H9 (cell line): ENCODE measurements at regions not wholly inside any gene's neighbourhood (a gene's known extent, or its start where the extent isn't known, plus 50 kb on each side); places are given as distances from the start of the nearest gene placed in this dataset.

Experiments used
- DNase-seq: peaks from one replicate; pipeline ENCODE4 v3.0.0-alpha.2; 2017
- H2AFZ ChIP-seq: one replicate; pipeline ENCODE4 v1.6.1; 2013; ENCODE audit warnings: mild to moderate bottlenecking, low read length, control low read depth, moderate library complexity
- H2AK5ac ChIP-seq: 2 replicates; pipeline ENCODE4 v1.6.1; 2013; ENCODE audit warnings: low read length, control low read depth, mixed read lengths; ENCODE audit not compliant: insufficient read length
- H2BK120ac ChIP-seq: one replicate; pipeline ENCODE4 v1.6.1; 2013; ENCODE audit warnings: low read depth, mild to moderate bottlenecking, low read length, control low read depth, inconsistent platforms; ENCODE audit not compliant: poor library complexity, severe bottlenecking
- H2BK12ac ChIP-seq: 2 replicates; pipeline ENCODE4 v1.6.1; 2013; ENCODE audit warnings: low read length, control low read depth, mixed read lengths, low read depth; ENCODE audit not compliant: insufficient read length
- H2BK15ac ChIP-seq: 2 replicates; pipeline ENCODE4 v1.6.1; 2013; ENCODE audit warnings: low read depth, low read length, control low read depth
- H2BK20ac ChIP-seq: one replicate; pipeline ENCODE4 v1.6.1; 2013; ENCODE audit warnings: low read depth, mild to moderate bottlenecking, low read length, control low read depth, inconsistent platforms; ENCODE audit not compliant: poor library complexity, severe bottlenecking
- H2BK5ac ChIP-seq: 2 replicates; pipeline ENCODE4 v1.6.1; 2013; ENCODE audit warnings: low read length, control low read depth, mixed read lengths; ENCODE audit not compliant: insufficient read length
- H3K14ac ChIP-seq: 2 replicates; pipeline ENCODE4 v1.6.1; 2013; ENCODE audit warnings: low read length, control low read depth; ENCODE audit not compliant: insufficient read depth
- H3K18ac ChIP-seq: 2 replicates; pipeline ENCODE4 v1.6.1; 2013; ENCODE audit warnings: low read depth, mild to moderate bottlenecking, mixed read lengths, low read length, control low read depth; ENCODE audit not compliant: insufficient read length
- H3K23ac ChIP-seq: 2 replicates; pipeline ENCODE4 v1.6.1; 2013; ENCODE audit warnings: low read length, control low read depth, mixed read lengths, low read depth; ENCODE audit not compliant: insufficient read length
- H3K23me2 ChIP-seq: 2 replicates; pipeline ENCODE4 v1.6.1; 2013; ENCODE audit warnings: low read depth, mild to moderate bottlenecking, mixed read lengths, low read length, control low read depth; ENCODE audit not compliant: insufficient read length, poor library complexity, severe bottlenecking
- H3K27ac ChIP-seq: 2 replicates; pipeline ENCODE4 v1.5.1; 2013; ENCODE audit warnings: low read length, control low read depth, mixed read lengths, low read depth; ENCODE audit not compliant: insufficient read length
- H3K27me3 ChIP-seq: 2 replicates; pipeline ENCODE4 v1.6.1; 2013; ENCODE audit warnings: low read length, control low read depth, inconsistent platforms; ENCODE audit not compliant: insufficient read depth
- H3K4ac ChIP-seq: 2 replicates; pipeline ENCODE4 v1.6.1; 2013; ENCODE audit warnings: low read depth, mild to moderate bottlenecking, control low read depth, inconsistent platforms, low read length, moderate library complexity
- H3K4me1 ChIP-seq: 2 replicates; pipeline ENCODE4 v1.6.1; 2013; ENCODE audit warnings: low read length, control low read depth, inconsistent platforms; ENCODE audit not compliant: insufficient read depth
- H3K4me2 ChIP-seq: 2 replicates; pipeline ENCODE4 v1.6.1; 2013; ENCODE audit warnings: low read length, control low read depth, mixed read lengths; ENCODE audit not compliant: insufficient read length, insufficient read depth
- H3K56ac ChIP-seq: 2 replicates; pipeline ENCODE4 v1.6.1; 2013; ENCODE audit warnings: low read depth, mild to moderate bottlenecking, mixed read lengths, low read length, control low read depth; ENCODE audit not compliant: insufficient read length
- H3K79me1 ChIP-seq: 2 replicates; pipeline ENCODE4 v1.6.1; 2013; ENCODE audit warnings: low read depth, mild to moderate bottlenecking, moderate library complexity, low read length, control low read depth, inconsistent platforms; ENCODE audit not compliant: insufficient read depth, poor library complexity, severe bottlenecking
- H3K79me2 ChIP-seq: 2 replicates; pipeline ENCODE4 v1.6.1; 2013; ENCODE audit warnings: low read length, control low read depth, inconsistent platforms; ENCODE audit not compliant: insufficient read depth
- H3K9ac ChIP-seq: 2 replicates; pipeline ENCODE4 v1.6.1; 2013; ENCODE audit warnings: low read length, control low read depth, mixed read lengths; ENCODE audit not compliant: insufficient read length; ENCODE audit errors: extremely low read depth
- H3K9me3 ChIP-seq: one replicate; pipeline ENCODE4 v1.6.1; 2013; ENCODE audit warnings: low read depth, low read length, inconsistent platforms; ENCODE audit not compliant: control insufficient read depth
- H3T11ph ChIP-seq: one replicate; pipeline ENCODE4 v1.6.1; 2013; ENCODE audit warnings: mild to moderate bottlenecking, low read length, control low read depth, inconsistent platforms
- H4K20me1 ChIP-seq: one replicate; pipeline ENCODE4 v1.6.1; 2013; ENCODE audit not compliant: control insufficient read depth, insufficient read length, insufficient read depth
- H4K5ac ChIP-seq: 2 replicates; pipeline ENCODE4 v1.6.1; 2013; ENCODE audit warnings: low read depth, mild to moderate bottlenecking, mixed read lengths, low read length, control low read depth; ENCODE audit not compliant: insufficient read length
- H4K8ac ChIP-seq: replicated peaks from 2 replicates; pipeline ENCODE4 v1.6.1; 2013; ENCODE audit warnings: low read length, control low read depth, mixed read lengths, low read depth; ENCODE audit not compliant: insufficient read length
- H4K91ac ChIP-seq: 2 replicates; pipeline ENCODE4 v1.6.1; 2013; ENCODE audit warnings: low read depth, mild to moderate bottlenecking, moderate library complexity, mixed read lengths, low read length, control low read depth; ENCODE audit not compliant: insufficient read length
- H3K27ac Mint-ChIP-seq, 3 experiments: 2 replicates in 2 of 3; 3 replicates in 1 of 3; pipeline ENCODE4 v1.8.0; 2020 to 2021; ENCODE audit warnings: mixed read lengths in 3 of 3, mild to moderate bottlenecking in 1 of 3, moderate library complexity in 1 of 3
- H3K27me3 Mint-ChIP-seq: 2 replicates; pipeline ENCODE4 v1.8.0; 2021; ENCODE audit warnings: low read depth, mild to moderate bottlenecking, moderate library complexity, mixed read lengths
- H3K36me3 Mint-ChIP-seq, 3 experiments: 2 replicates in 2 of 3; 3 replicates in 1 of 3; pipeline ENCODE4 v1.8.0; 2020 to 2021; ENCODE audit warnings: low read depth in 3 of 3, mixed read lengths in 3 of 3; ENCODE audit not compliant: insufficient read depth in 1 of 3
- H3K4me1 Mint-ChIP-seq, 2 experiments: 2 replicates each; pipeline ENCODE4 v1.8.0; 2020; ENCODE audit warnings: mixed read lengths in 2 of 2
- H3K4me3 Mint-ChIP-seq, 2 experiments: 2 replicates in 1 of 2; 3 replicates in 1 of 2; pipeline ENCODE4 v1.8.0; 2020 to 2021; ENCODE audit warnings: mild to moderate bottlenecking in 2 of 2, mixed read lengths in 2 of 2, moderate library complexity in 1 of 2
- H3K9me3 Mint-ChIP-seq, 2 experiments: 2 replicates in 1 of 2; 3 replicates in 1 of 2; pipeline ENCODE4 v1.8.0; 2020; ENCODE audit warnings: mild to moderate bottlenecking in 2 of 2, mixed read lengths in 2 of 2, moderate library complexity in 1 of 2
- TF ChIP-seq, protein P1 (sequence below): fragments of 200-600 bp; sonication (generic); conservative IDR thresholded peaks from 3 replicates; pipeline ENCODE4 v1.8.0; 2021; ENCODE audit warnings: antibody characterized with exemption, mild to moderate bottlenecking

DNA sequence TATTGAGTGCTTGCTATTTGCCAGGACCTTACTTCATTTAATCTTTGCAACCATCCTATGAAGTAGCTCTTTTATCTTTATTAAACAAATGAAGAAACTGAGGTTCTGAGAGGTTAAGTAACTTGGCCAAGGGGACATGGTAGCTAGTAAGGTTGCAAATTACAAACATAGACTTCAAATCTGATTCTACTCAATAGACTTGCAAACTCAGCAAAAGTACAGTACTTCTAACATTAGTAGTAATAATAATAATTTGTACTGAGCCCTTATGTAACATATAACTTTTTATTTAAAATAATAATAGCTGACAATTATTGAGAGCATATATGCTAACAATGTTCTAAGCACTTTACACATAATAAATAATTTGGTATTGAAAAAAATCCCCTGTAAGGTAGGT lies 255.7 kb upstream of the ATP5MC3 start:
- H3K27ac ChIP-seq, result no peak overlapping the region
- no peak overlapping the region for H2BK120ac ChIP-seq
- H3K27me3 ChIP-seq, result no peaks in the 10 kb centered on the region; the same call in 1 of the 2 replicates
- H4K91ac ChIP-seq, result no peak overlapping the region
- H3K23ac ChIP-seq, result no peak overlapping the region
- Mint-ChIP-seq H3K27ac (no peak overlapping the region), H3K27me3 (peaks cover 2% of the 10 kb centered on the region), H3K36me3 (no peaks in the 10 kb centered on the region), H3K9me3 (no peaks in the 10 kb centered on the region), H3K4me3 (no peak overlapping the region), H3K4me1 (peaks cover 10 to 18% of the 10 kb centered on the region in 2 experiments)
- H4K8ac ChIP-seq, result no peak overlapping the region
- no peak for DNase-seq
- H3K23me2 ChIP-seq, result no peaks in the 10 kb centered on the region
- no peak overlapping the region for H3K9ac ChIP-seq
- no peaks in the 10 kb centered on the region; the same call in 1 of the 2 replicates for H3K4me1 ChIP-seq
- H2BK5ac ChIP-seq, result no peak overlapping the region
- no peak overlapping the region for H3K18ac ChIP-seq
- H3K9me3 ChIP-seq, result no peaks in the 10 kb centered on the region
- H2BK15ac ChIP-seq, result no peak overlapping the region
- no peaks in the 10 kb centered on the region for H4K20me1 ChIP-seq
- H3K79me2 ChIP-seq, result no peaks in the 10 kb centered on the region
- no peak overlapping the region for H4K5ac ChIP-seq
- TF ChIP-seq, protein P1, sequence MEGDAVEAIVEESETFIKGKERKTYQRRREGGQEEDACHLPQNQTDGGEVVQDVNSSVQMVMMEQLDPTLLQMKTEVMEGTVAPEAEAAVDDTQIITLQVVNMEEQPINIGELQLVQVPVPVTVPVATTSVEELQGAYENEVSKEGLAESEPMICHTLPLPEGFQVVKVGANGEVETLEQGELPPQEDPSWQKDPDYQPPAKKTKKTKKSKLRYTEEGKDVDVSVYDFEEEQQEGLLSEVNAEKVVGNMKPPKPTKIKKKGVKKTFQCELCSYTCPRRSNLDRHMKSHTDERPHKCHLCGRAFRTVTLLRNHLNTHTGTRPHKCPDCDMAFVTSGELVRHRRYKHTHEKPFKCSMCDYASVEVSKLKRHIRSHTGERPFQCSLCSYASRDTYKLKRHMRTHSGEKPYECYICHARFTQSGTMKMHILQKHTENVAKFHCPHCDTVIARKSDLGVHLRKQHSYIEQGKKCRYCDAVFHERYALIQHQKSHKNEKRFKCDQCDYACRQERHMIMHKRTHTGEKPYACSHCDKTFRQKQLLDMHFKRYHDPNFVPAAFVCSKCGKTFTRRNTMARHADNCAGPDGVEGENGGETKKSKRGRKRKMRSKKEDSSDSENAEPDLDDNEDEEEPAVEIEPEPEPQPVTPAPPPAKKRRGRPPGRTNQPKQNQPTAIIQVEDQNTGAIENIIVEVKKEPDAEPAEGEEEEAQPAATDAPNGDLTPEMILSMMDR, result no peak
- H2BK20ac ChIP-seq, result no peak overlapping the region
- H3K4me2 ChIP-seq, result no peak overlapping the region
- no peak overlapping the region for H3K14ac ChIP-seq
- no peak overlapping the region for H2AFZ ChIP-seq
- no peak overlapping the region for H3K56ac ChIP-seq
- H3T11ph ChIP-seq, result no peak overlapping the region
- no peaks in the 10 kb centered on the region for H3K79me1 ChIP-seq
- H2AK5ac ChIP-seq, result no peak overlapping the region
- no peak overlapping the region for H2BK12ac ChIP-seq
- no peak overlapping the region for H3K4ac ChIP-seq
